GM23248 (cell line): ENCODE measurements at regions not wholly inside any gene's neighbourhood (a gene's known extent, or its start where the extent isn't known, plus 50 kb on each side); places are given as distances from the start of the nearest gene placed in this dataset.

ENCODE experiments used
- DNase-seq: peaks from one replicate; pipeline ENCODE4 v3.0.0-alpha.2; 2015
- H2AFZ ChIP-seq: fragments of 200-600 bp; sonication (generic); 2 replicates; pipeline ENCODE4 v1.6.1; 2016; ENCODE audit warnings: antibody characterized with exemption
- H3F3A ChIP-seq: fragments of 200-600 bp; sonication (generic); 2 replicates; pipeline ENCODE4 v1.6.1; 2016; ENCODE audit warnings: mild to moderate bottlenecking, antibody characterized with exemption, mixed run types; ENCODE audit not compliant: insufficient read depth
- H3K27ac ChIP-seq: fragments of 200-600 bp; sonication (generic); 2 replicates; pipeline ENCODE4 v1.5.1; 2016; ENCODE audit warnings: mild to moderate bottlenecking
- H3K27me3 ChIP-seq: fragments of 200-600 bp; sonication (generic); replicated peaks from 2 replicates; pipeline ENCODE4 v1.6.1; 2016; ENCODE audit warnings: mild to moderate bottlenecking; ENCODE audit not compliant: insufficient read depth
- H3K36me3 ChIP-seq: fragments of 200-600 bp; sonication (generic); 2 replicates; pipeline ENCODE4 v1.6.1; 2016; ENCODE audit warnings: low read depth, mild to moderate bottlenecking
- H3K4me1 ChIP-seq: fragments of 200-600 bp; sonication (generic); 2 replicates; pipeline ENCODE4 v1.6.1; 2016; ENCODE audit warnings: mild to moderate bottlenecking; ENCODE audit not compliant: insufficient read depth
- H3K4me2 ChIP-seq: fragments of 200-600 bp; sonication (generic); one replicate; pipeline ENCODE4 v1.6.1; 2016; ENCODE audit warnings: mild to moderate bottlenecking; ENCODE audit not compliant: unreplicated experiment
- H3K4me3 ChIP-seq: fragments of 200-600 bp; sonication (generic); 2 replicates; pipeline ENCODE4 v1.5.1; 2016; ENCODE audit warnings: mild to moderate bottlenecking
- H3K79me2 ChIP-seq: fragments of 200-600 bp; sonication (generic); 2 replicates; pipeline ENCODE4 v1.6.1; 2016; ENCODE audit warnings: mild to moderate bottlenecking; ENCODE audit not compliant: insufficient read depth
- H3K9ac ChIP-seq: fragments of 200-600 bp; sonication (generic); 2 replicates; pipeline ENCODE4 v1.6.1; 2016; ENCODE audit warnings: mild to moderate bottlenecking
- H3K9me2 ChIP-seq: fragments of 200-600 bp; sonication (generic); 2 replicates; pipeline ENCODE4 v1.6.1; 2016; ENCODE audit warnings: mixed run types, mild to moderate bottlenecking, moderate library complexity; ENCODE audit not compliant: insufficient read depth
- H3K9me3 ChIP-seq: fragments of 200-600 bp; sonication (generic); one replicate; pipeline ENCODE4 v1.6.1; 2017; ENCODE audit warnings: low read depth
- H4K20me1 ChIP-seq: fragments of 200-600 bp; sonication (generic); 2 replicates; pipeline ENCODE4 v1.6.0; 2016; ENCODE audit not compliant: insufficient read depth
- EZH2 ChIP-seq: fragments of 200-600 bp; sonication (generic); IDR thresholded peaks from 2 replicates; pipeline ENCODE4 v1.6.1; 2018; ENCODE audit warnings: antibody characterized with exemption, mild to moderate bottlenecking; ENCODE audit not compliant: insufficient read depth, poor library complexity, severe bottlenecking
- EZH2phosphoT487 ChIP-seq: fragments of 200-600 bp; sonication (generic); IDR thresholded peaks from 2 replicates; pipeline ENCODE4 v1.6.1; 2018; ENCODE audit warnings: antibody characterized with exemption, moderate library complexity, mild to moderate bottlenecking, low read depth; ENCODE audit not compliant: insufficient read depth
- WGBS, 2 experiments: methylation state at CpG; one replicate each; pipeline ENCODE4 v1.1.6; 2015 to 2017; ENCODE audit warnings: low lambda C conversion rate in 2 of 2, low coverage in 1 of 2; ENCODE audit errors: missing lambda C conversion rate in 2 of 2; 5-methylcytosine and 5-hydroxymethylcytosine counted together
- in situ Hi-C: fragments of 300-500 bp; cut with MboI; formaldehyde crosslinking; loops from 2 replicates; pipeline ENCODE4 v1.15.0; 2020

GRCh38 chr10:55305285-55305684 lies 504.3 kb upstream of the PCDH15 start:
- Histone ChIP-seq H3K36me3 (no peaks in the 10 kb centered on the region), H2AFZ (no peak overlapping the region), H3K4me3 (no peak overlapping the region), H3K27ac (no peak overlapping the region), H3K4me1 (no peaks in the 10 kb centered on the region), H3K79me2 (no peaks in the 10 kb centered on the region), H3F3A (no peaks in the 10 kb centered on the region), H4K20me1 (no peaks in the 10 kb centered on the region), H3K9me3 (no peaks in the 10 kb centered on the region), H3K27me3 (no peaks in the 10 kb centered on the region; the same call in 1 of the 2 replicates), H3K9ac (no peak overlapping the region), H3K4me2 (no peak overlapping the region), H3K9me2 (no peaks in the 10 kb centered on the region)
- in situ Hi-C loops: no loop called here
- no peak for DNase-seq
- no peak for TF ChIP-seq EZH2

GRCh38 chr10:55287346-55287745 lies 486.3 kb upstream of the PCDH15 start:
- Histone ChIP-seq H3K4me1 (no peaks in the 10 kb centered on the region), H3K4me2 (no peak overlapping the region), H2AFZ (no peak overlapping the region), H3K9me3 (no peaks in the 10 kb centered on the region), H3K4me3 (no peak overlapping the region), H3K27me3 (no peaks in the 10 kb centered on the region), H3F3A (no peaks in the 10 kb centered on the region), H3K79me2 (no peaks in the 10 kb centered on the region), H4K20me1 (no peaks in the 10 kb centered on the region), H3K27ac (no peak overlapping the region), H3K36me3 (no peaks in the 10 kb centered on the region), H3K9me2 (no peaks in the 10 kb centered on the region), H3K9ac (no peak overlapping the region)
- in situ Hi-C loops: no loop called here
- TF ChIP-seq EZH2: no peak
- no peak for TF ChIP-seq EZH2phosphoT487
- WGBS, 2 experiments: 14 to 42% methylated on average over 2 of the region's 2 CpGs
- peak; percentile 10 for DNase-seq

- peak; percentile 38 for DNase-seq
- Histone ChIP-seq H3K27ac (no peak overlapping the region), H3K9me3 (no peaks in the 10 kb centered on the region), H3K4me2 (no peak overlapping the region), H4K20me1 (no peaks in the 10 kb centered on the region), H3F3A (no peaks in the 10 kb centered on the region), H3K9ac (no peak overlapping the region), H3K27me3 (no peaks in the 10 kb centered on the region), H3K9me2 (no peaks in the 10 kb centered on the region), H3K4me1 (no peaks in the 10 kb centered on the region), H3K4me3 (no peak overlapping the region), H2AFZ (no peak overlapping the region), H3K36me3 (no peaks in the 10 kb centered on the region), H3K79me2 (no peaks in the 10 kb centered on the region)
- in situ Hi-C loops: no loop called here
- 40 to 51% methylated on average over 5 of the region's 5 CpGs for WGBS, 2 experiments
- TF ChIP-seq EZH2 (no peak), EZH2phosphoT487 (no peak)
Measured at GRCh38 chr10:55283031-55283430, 482.0 kb upstream of the PCDH15 start.

GRCh38 chr10:55280696-55281095 lies 479.7 kb upstream of the PCDH15 start:
- no peak overlapping the region for H2AFZ ChIP-seq
- WGBS, 2 experiments: 81 to 96% methylated on average over 1 of the region's 1 CpG
- H3K9me2 ChIP-seq: no peaks in the 10 kb centered on the region
- no peaks in the 10 kb centered on the region for H4K20me1 ChIP-seq
- no peak overlapping the region for H3K9ac ChIP-seq
- H3K79me2 ChIP-seq: no peaks in the 10 kb centered on the region
- no peaks in the 10 kb centered on the region for H3K9me3 ChIP-seq
- no peak overlapping the region for H3K27ac ChIP-seq
- H3K4me3 ChIP-seq: no peak overlapping the region
- TF ChIP-seq EZH2: no peak
- no peak for TF ChIP-seq EZH2phosphoT487
- in situ Hi-C loops: no loop called here
- no peaks in the 10 kb centered on the region for H3K27me3 ChIP-seq
- no peak overlapping the region for H3K4me2 ChIP-seq
- no peaks in the 10 kb centered on the region for H3K4me1 ChIP-seq
- H3F3A ChIP-seq: no peaks in the 10 kb centered on the region
- DNase-seq: no peak
- no peaks in the 10 kb centered on the region for H3K36me3 ChIP-seq

GRCh38 chr10:55277549-55277948 lies 476.5 kb upstream of the PCDH15 start:
- in situ Hi-C loops: no loop called here
- H3K9me3 ChIP-seq: no peaks in the 10 kb centered on the region
- no peaks in the 10 kb centered on the region for H3K9me2 ChIP-seq
- H3K27me3 ChIP-seq: no peaks in the 10 kb centered on the region
- H3K27ac ChIP-seq: no peak overlapping the region
- no peaks in the 10 kb centered on the region for H3K36me3 ChIP-seq
- no peak overlapping the region for H3K4me3 ChIP-seq
- H2AFZ ChIP-seq: no peak overlapping the region
- no peak overlapping the region for H3K4me2 ChIP-seq
- DNase-seq: no peak
- no peaks in the 10 kb centered on the region for H4K20me1 ChIP-seq
- TF ChIP-seq EZH2: no peak
- WGBS, 2 experiments: 15 to 26% methylated on average over 2 of the region's 2 CpGs
- no peaks in the 10 kb centered on the region for H3K79me2 ChIP-seq
- no peaks in the 10 kb centered on the region for H3F3A ChIP-seq
- no peak overlapping the region for H3K9ac ChIP-seq
- no peaks in the 10 kb centered on the region for H3K4me1 ChIP-seq
